Muscle of arm (tissue), 1 donor: ENCODE measurements at regions not wholly inside any gene's neighbourhood (a gene's known extent, or its start where the extent isn't known, plus 50 kb on each side); places are given as distances from the start of the nearest gene placed in this dataset.

ENCODE experiments used
- DNase-seq: peaks from one replicate; pipeline ENCODE4 v3.0.0-alpha.2; 2013

GRCh38 chr10:79003183-79004100 lies 65.3 kb upstream of the ZMIZ1 start:
- no peak for DNase-seq

GRCh38 chr10:79004311-79004710 lies 64.5 kb upstream of the ZMIZ1 start:
- DNase-seq, result no peak

GRCh38 chr10:79005126-79005810 lies 63.5 kb upstream of the ZMIZ1 start:
- no peak for DNase-seq

- DNase-seq, result no peak
Measured at GRCh38 chr10:79007018-79007417, 61.7 kb upstream of the ZMIZ1 start.

- no peak for DNase-seq
Measured at GRCh38 chr10:79007421-79008319, 61.1 kb upstream of the ZMIZ1 start.

GRCh38 chr10:79009145-79009544 lies 59.6 kb upstream of the ZMIZ1 start:
- DNase-seq, result no peak

GRCh38 chr10:79012567-79012966 lies 56.2 kb upstream of the ZMIZ1 start:
- no peak for DNase-seq

GRCh38 chr10:79013406-79013987 lies 55.3 kb upstream of the ZMIZ1 start:
- no peak for DNase-seq

- no peak for DNase-seq
Measured at GRCh38 chr10:79014796-79015195, 54.0 kb upstream of the ZMIZ1 start.

GRCh38 chr10:79017882-79018520 lies 50.8 kb upstream of the ZMIZ1 start:
- no peak for DNase-seq

- DNase-seq, result peak; percentile 12
Measured at GRCh38 chr10:79018521-79019011, 50.2 kb upstream of the ZMIZ1 start.
